ENCODE measurements at regions not wholly inside any gene's neighbourhood (a gene's known extent, or its start where the extent isn't known, plus 50 kb on each side); places are given as distances from the start of the nearest gene placed in this dataset.

GRCh38 chr11:11178671-11179638, 174.1 kb downstream of the CSNK2A3 start:
- no peak for TF ChIP-seq CBX8 (IDR thresholded peaks at IDR 0.05; ENCODE audit: borderline replicate concordance, low read depth, low read length)
- TF ChIP-seq KDM4A (IDR thresholded peaks at IDR 0.05; ENCODE audit: low read depth, low read length, severe bottlenecking): no peak
- TF ChIP-seq PHF8 (conservative IDR thresholded peaks at IDR 0.05; ENCODE audit: low read depth, low read length): no peak
- no peak for TF ChIP-seq NRF1 (IDR thresholded peaks at IDR 0.05; ENCODE audit: low read depth, low read length)
- no peak for TF ChIP-seq KDM1A (IDR thresholded peaks at IDR 0.05; ENCODE audit: borderline replicate concordance, low read length)
- TF ChIP-seq ASH2L (IDR thresholded peaks at IDR 0.05; ENCODE audit: low read length): no peak
- TF ChIP-seq SP1 (IDR thresholded peaks at IDR 0.05; ENCODE audit: low read depth, low read length): no peak
- TF ChIP-seq HDAC2 (IDR thresholded peaks at IDR 0.05; ENCODE audit: borderline replicate concordance in 1 of 2, low read depth in 2 of 2, low read length in 2 of 2): no peak
- no peak for TF ChIP-seq SIX5 (IDR thresholded peaks at IDR 0.05; ENCODE audit: low read depth, low read length)
- TF ChIP-seq GTF2F1 (IDR thresholded peaks at IDR 0.05; ENCODE audit: borderline replicate concordance, low read depth, low read length): no peak
- TF ChIP-seq FOSL1 (IDR thresholded peaks at IDR 0.05; ENCODE audit: insufficient read depth, low read depth, low read length): no peak
- TF ChIP-seq JUND (IDR thresholded peaks at IDR 0.05; ENCODE audit: low read length): no peak
- TF ChIP-seq BRCA1 (IDR thresholded peaks at IDR 0.05; ENCODE audit: low read depth, low read length): no peak
- Histone ChIP-seq H2BK120ac (replicated peaks; ENCODE audit: low read depth, low read length) (no peak overlapping the region), H2BK5ac (ENCODE audit: low read depth, low read length) (no peak overlapping the region), H3K4ac (replicated peaks; ENCODE audit: insufficient read length, low read depth, low read length) (no peak overlapping the region), H2BK12ac (ENCODE audit: low read depth, low read length) (no peak overlapping the region), H3K23me2 (ENCODE audit: low read depth, low read length) (no peaks in the 10 kb centered on the region), H2BK15ac (ENCODE audit: low read length) (no peak overlapping the region), H3K79me2 (ENCODE audit: control insufficient read depth in 1 of 2, insufficient read depth in 2 of 2, low read length in 2 of 2) (no peaks in the 10 kb centered on the region), H3K18ac (ENCODE audit: extremely low read depth, low read length) (no peak overlapping the region), H4K91ac (replicated peaks; ENCODE audit: insufficient read length, low read length) (no peak overlapping the region), H3K9ac (replicated peaks in 1 of 4; ENCODE audit: extremely low read depth in 1 of 4, low read depth in 3 of 4, low read length in 3 of 4) (no peak overlapping the region), H3K9me3 (ENCODE audit: insufficient read depth in 2 of 2, low read depth in 1 of 2, low read length in 1 of 2) (no peaks in the 10 kb centered on the region), H3K56ac (replicated peaks; ENCODE audit: insufficient read length, low read depth, low read length) (no peak overlapping the region), H3K79me1 (ENCODE audit: low read depth, low read length) (no peaks in the 10 kb centered on the region), H3K36me3 (ENCODE audit: control insufficient read depth in 2 of 4, insufficient read depth in 4 of 4, low read length in 3 of 4) (no peaks in the 10 kb centered on the region), H3K4me3 (ENCODE audit: extremely low read depth in 1 of 4, insufficient read depth in 2 of 4, low read depth in 3 of 4, low read length in 4 of 4) (no peak overlapping the region), H2AK5ac (ENCODE audit: low read depth, low read length) (no peak overlapping the region), H4K5ac (ENCODE audit: insufficient read length, low read depth, low read length) (no peak overlapping the region), H3K27me3 (replicated peaks in 1 of 4; ENCODE audit: control insufficient read depth in 3 of 4, extremely low read depth in 1 of 4, insufficient read depth in 3 of 4, low read length in 3 of 4) (no peaks in the 10 kb centered on the region), H3K27ac (ENCODE audit: low read depth, low read length) (no peak overlapping the region), H3K4me1 (replicated peaks in 1 of 4; ENCODE audit: control insufficient read depth in 3 of 4, insufficient read depth in 4 of 4, low read length in 3 of 4) (0 out of 7 replicates have a peak, but pooled peaks cover 0 to 3% (median 0%) of the 10 kb centered on the region in 4 experiments), H2AFZ (ENCODE audit: low read length) (no peak overlapping the region), H3K14ac (ENCODE audit: insufficient read length) (no peak overlapping the region), H3K4me2 (ENCODE audit: insufficient read depth in 1 of 2, low read depth in 2 of 2, low read length in 2 of 2) (no peak overlapping the region), H4K8ac (ENCODE audit: extremely low read depth, insufficient read depth, low read length) (no peak overlapping the region), H4K20me1 (replicated peaks in 1 of 2; ENCODE audit: control insufficient read depth in 1 of 2, insufficient read depth in 2 of 2, low read length in 2 of 2) (no peaks in the 10 kb centered on the region), H3K23ac (ENCODE audit: insufficient read length) (no peak overlapping the region), H2BK20ac (ENCODE audit: low read length) (no peak overlapping the region)
- ChIA-PET CTCF (ENCODE audit: partially characterized antibody) (interaction anchor here (0.6 to 5.2 kb wide), 9 partner anchors 14 to 306 kb away, joined by 3 to 36 read pairs (median 4); no protein-coding TSS in a partner anchor), POLR2A (ENCODE audit: partially characterized antibody) (no interaction called here)
- no peak for DNase-seq (ENCODE audit: low read depth in 1 of 2, low spot score in 2 of 2)
- WGBS, 2 experiments (ENCODE audit: extremely low coverage in 1 of 2, insufficient coverage in 1 of 2, insufficient read length in 1 of 2, insufficient replicate concordance in 2 of 2, low coverage in 1 of 2, low lambda C conversion rate in 2 of 2, missing lambda C conversion rate in 1 of 2): 97% methylated on average over 2 of the region's 3 CpGs; no CpG with 5 or more reads in 1 of the 2 experiments
- FAIRE-seq: no peak

Data from H1 (cell line).